Gastrocnemius medialis (tissue), 4 donors: ENCODE measurements at regions not wholly inside any gene's neighbourhood (a gene's known extent, or its start where the extent isn't known, plus 50 kb on each side); places are given as distances from the start of the nearest gene placed in this dataset.

Experiments used
- ATAC-seq, 2 donors: fragments of 150-250 bp; one replicate each; pipeline ENCODE4 v1.9.1; 2016
- DNase-seq, 2 donors: peaks; one replicate each; pipeline ENCODE4 v3.0.0-alpha.2; 2019
- H3K27ac ChIP-seq, 4 donors: fragments of 200-600 bp; sonication (generic); 1 replicate in 1 of 4; 2 replicates in 3 of 4; pipeline ENCODE4 v1.5.1; 2016 to 2018; ENCODE audit warnings: mild to moderate bottlenecking in 2 of 4, moderate library complexity in 1 of 4
- H3K27me3 ChIP-seq, 3 donors: fragments of 200-600 bp; sonication (generic) in 2 of 3; 1 replicate in 1 of 3; 2 replicates in 2 of 3; pipeline versions ENCODE4 v1.5.1 to v1.6.0; 2016 to 2019; ENCODE audit warnings: mild to moderate bottlenecking in 1 of 3, moderate library complexity in 1 of 3
- H3K36me3 ChIP-seq, 2 donors: fragments of 200-600 bp; sonication (generic) in 1 of 2; one replicate each; pipeline ENCODE4 v1.5.1; 2017 to 2018
- H3K4me1 ChIP-seq, 2 donors: fragments of 200-600 bp; sonication (generic) in 1 of 2; one replicate each; pipeline ENCODE4 v1.5.1; 2016 to 2017; ENCODE audit warnings: mild to moderate bottlenecking in 2 of 2
- H3K4me3 ChIP-seq, 4 donors: fragments of 200-600 bp; sonication (generic) in 3 of 4; 1 replicate in 1 of 4; 2 replicates in 3 of 4; pipeline ENCODE4 v1.5.1; 2016 to 2019; ENCODE audit warnings: mild to moderate bottlenecking in 2 of 4
- H3K9me3 ChIP-seq, 3 donors: fragments of 200-600 bp; sonication (generic) in 2 of 3; 1 replicate in 1 of 3; 2 replicates in 2 of 3; pipeline ENCODE4 v1.5.1; 2016 to 2019
- CTCF ChIP-seq, 5 experiments: fragments of 450-650 bp in 3 of 5; fragments of 200-600 bp in 2 of 5; sonication (generic) in 2 of 5; IDR thresholded peaks in 4 of 5; conservative IDR thresholded peaks in 1 of 5; 1 replicate in 4 of 5; 2 replicates in 1 of 5; pipeline ENCODE4 v1.5.1; 2016 to 2019; ENCODE audit warnings: antibody characterized with exemption in 5 of 5, mild to moderate bottlenecking in 3 of 5, moderate library complexity in 3 of 5
- POLR2A ChIP-seq, 2 donors: fragments of 450-650 bp; IDR thresholded peaks; one replicate each; pipeline ENCODE4 v1.6.1; 2017; ENCODE audit warnings: antibody characterized with exemption in 2 of 2, mild to moderate bottlenecking in 2 of 2, moderate library complexity in 2 of 2
- in situ Hi-C, 4 donors: fragments of 200-750 bp; cut with MboI; loops; one replicate each; pipeline versions ENCODE4 v1.15.0 to v1.8.0; 2017; ENCODE audit warnings: low sequenced_read_pairs in 4 of 4
- intact Hi-C: fragments of 100-400 bp; cut with DNase I; formaldehyde crosslinking; loops from one replicate; pipeline ENCODE4 v1.15.1; 2023; ENCODE audit warnings: low total_unique reads

GRCh38 chr10:128541926-128542475 lies 415.8 kb upstream of the MKI67 start:
- intact Hi-C loops: loop anchor here (2.0 kb wide), 1 partner anchor 55 kb away; no protein-coding TSS in a partner anchor
- TF ChIP-seq CTCF (IDR thresholded peaks at IDR 0.05 in 4 of 5, conservative IDR thresholded peaks at IDR 0.05 in 1 of 5): no peak
- no peak for TF ChIP-seq POLR2A (IDR thresholded peaks at IDR 0.05)

GRCh38 chr10:128542659-128543058 lies 416.4 kb upstream of the MKI67 start:
- ATAC-seq (no peak), DNase-seq (no peak)
- H3K27ac ChIP-seq: no peak overlapping the region
- in situ Hi-C loops (loop anchor here in 1 of 4 donors (25.0 kb wide), 1 partner anchor 230 kb away; no protein-coding TSS in a partner anchor), intact Hi-C loops (no loop called here)
- TF ChIP-seq CTCF (IDR thresholded peaks at IDR 0.05 in 4 of 5, conservative IDR thresholded peaks at IDR 0.05 in 1 of 5) (no peak), POLR2A (IDR thresholded peaks at IDR 0.05) (no peak)
- H3K9me3 ChIP-seq: no peaks in the 10 kb centered on the region
- peaks cover 6 to 14% of the 10 kb centered on the region in 2 donors for H3K4me1 ChIP-seq
- no peak overlapping the region for H3K4me3 ChIP-seq
- peaks cover 16 to 26% (median 23%) of the 10 kb centered on the region in 3 donors for H3K27me3 ChIP-seq
- no peaks in the 10 kb centered on the region for H3K36me3 ChIP-seq

More at GRCh38 chr10:128541926-128542475, 415.8 kb upstream of the MKI67 start:
- Histone ChIP-seq H3K9me3 (no peaks in the 10 kb centered on the region), H3K27ac (no peak overlapping the region), H3K4me3 (no peak overlapping the region), H3K36me3 (no peaks in the 10 kb centered on the region), H3K4me1 (peaks cover 6 to 14% of the 10 kb centered on the region in 2 donors), H3K27me3 (peaks cover 16 to 26% (median 23%) of the 10 kb centered on the region in 3 donors)
- in situ Hi-C loops: loop anchor here in 1 of 4 donors (25.0 kb wide), 1 partner anchor 230 kb away; no protein-coding TSS in a partner anchor
- DNase-seq (no peak), ATAC-seq (no peak)

- Histone ChIP-seq H3K27ac (no peak overlapping the region), H3K4me3 (no peak overlapping the region), H3K9me3 (no peaks in the 10 kb centered on the region), H3K36me3 (no peaks in the 10 kb centered on the region), H3K4me1 (peaks cover 6 to 14% of the 10 kb centered on the region in 2 donors), H3K27me3 (peaks cover 16 to 26% (median 19%) of the 10 kb centered on the region in 3 donors)
- TF ChIP-seq POLR2A (IDR thresholded peaks at IDR 0.05) (no peak), CTCF (IDR thresholded peaks at IDR 0.05 in 4 of 5, conservative IDR thresholded peaks at IDR 0.05 in 1 of 5) (no peak)
- intact Hi-C loops: no loop called here
- ATAC-seq (no peak), DNase-seq (no peak)
- in situ Hi-C loops: loop anchor here in 1 of 4 donors (25.0 kb wide), 1 partner anchor 231 kb away; no protein-coding TSS in a partner anchor
Measured at GRCh38 chr10:128543151-128543550, 416.9 kb upstream of the MKI67 start.

GRCh38 chr10:128545216-128545615 lies 419.0 kb upstream of the MKI67 start:
- no peaks in the 10 kb centered on the region for H3K36me3 ChIP-seq
- TF ChIP-seq CTCF (IDR thresholded peaks at IDR 0.05 in 4 of 5, conservative IDR thresholded peaks at IDR 0.05 in 1 of 5) (no peak), POLR2A (IDR thresholded peaks at IDR 0.05) (no peak)
- peaks cover 6 to 14% of the 10 kb centered on the region in 2 donors for H3K4me1 ChIP-seq
- no peaks in the 10 kb centered on the region for H3K9me3 ChIP-seq
- intact Hi-C loops: no loop called here
- peaks cover 4 to 14% (median 11%) of the 10 kb centered on the region in 3 donors for H3K27me3 ChIP-seq
- no peak overlapping the region for H3K4me3 ChIP-seq
- DNase-seq (no peak), ATAC-seq (no peak)
- in situ Hi-C loops: loop anchor here in 1 of 4 donors (25.0 kb wide), 1 partner anchor 233 kb away; no protein-coding TSS in a partner anchor
- no peak overlapping the region for H3K27ac ChIP-seq
